Testis (tissue), 2 donors: ENCODE measurements at regions not wholly inside any gene's neighbourhood (a gene's known extent, or its start where the extent isn't known, plus 50 kb on each side); places are given as distances from the start of the nearest gene placed in this dataset.

Source experiments
- CTCF ChIP-seq, 3 experiments: fragments of 450-650 bp in 2 of 3; fragments of 200-600 bp in 1 of 3; sonication (generic) in 1 of 3; IDR thresholded peaks; one replicate each; pipeline ENCODE4 v1.5.1; 2016 to 2019; ENCODE audit warnings: antibody characterized with exemption in 3 of 3, mild to moderate bottlenecking in 2 of 3, moderate library complexity in 1 of 3
- POLR2A ChIP-seq: fragments of 450-650 bp; IDR thresholded peaks from one replicate; pipeline ENCODE4 v1.6.1; 2017; ENCODE audit warnings: antibody characterized with exemption, mild to moderate bottlenecking, moderate library complexity

GRCh38 chr13:87810920-87811344 lies 139.8 kb downstream of the SLITRK5 start:
- TF ChIP-seq POLR2A (no peak), CTCF (IDR thresholded peaks at IDR 0.05) (no peak)
